ENCODE measurements at regions not wholly inside any gene's neighbourhood (a gene's known extent, or its start where the extent isn't known, plus 50 kb on each side); places are given as distances from the start of the nearest gene placed in this dataset.

- Histone ChIP-seq H3K36me3 (replicated peaks in 1 of 2) (no peaks in the 10 kb centered on the region), H3K27me3 (no peaks in the 10 kb centered on the region), H3K4me3 (no peak overlapping the region), H3K9me3 (replicated peaks in 1 of 3) (no peaks in the 10 kb centered on the region), H3K4me1 (replicated peaks in 1 of 2) (no peaks in the 10 kb centered on the region), H3K27ac (no peak overlapping the region)
- TF ChIP-seq CTCF (IDR thresholded peaks at IDR 0.05): no peak
- TF ChIP-seq POLR2A (IDR thresholded peaks at IDR 0.05): no peak
- no peak for DNase-seq
- intact Hi-C loops (cut with DNase I): no loop called here
- WGBS, 4 donors: 56 to 72% (median 64%) methylated on average over 3 of the region's 3 CpGs
These were observed 222.9 kb downstream of the MTERF1 start for GRCh38 chr7:91657483-91658071.

GRCh38 chr7:91659096-91659495 lies 221.4 kb downstream of the MTERF1 start:
- H3K27ac ChIP-seq: no peak overlapping the region
- no peaks in the 10 kb centered on the region for H3K4me1 ChIP-seq (replicated peaks in 1 of 2)
- TF ChIP-seq POLR2A (IDR thresholded peaks at IDR 0.05) (no peak), CTCF (IDR thresholded peaks at IDR 0.05) (no peak)
- 88 to 90% (median 89%) methylated on average over 5 of the region's 5 CpGs for WGBS, 4 donors
- no peak for DNase-seq
- intact Hi-C loops (cut with DNase I): no loop called here
- no peaks in the 10 kb centered on the region for H3K27me3 ChIP-seq
- no peak overlapping the region for H3K4me3 ChIP-seq
- no peaks in the 10 kb centered on the region for H3K36me3 ChIP-seq (replicated peaks in 1 of 2)
- no peaks in the 10 kb centered on the region for H3K9me3 ChIP-seq (replicated peaks in 1 of 3)

- DNase-seq: no peak
- Histone ChIP-seq H3K4me1 (replicated peaks in 1 of 2) (no peaks in the 10 kb centered on the region), H3K4me3 (no peak overlapping the region), H3K27ac (no peak overlapping the region), H3K27me3 (no peaks in the 10 kb centered on the region), H3K9me3 (replicated peaks in 1 of 3) (no peaks in the 10 kb centered on the region), H3K36me3 (replicated peaks in 1 of 2) (no peaks in the 10 kb centered on the region)
- TF ChIP-seq CTCF (IDR thresholded peaks at IDR 0.05) (no peak), POLR2A (IDR thresholded peaks at IDR 0.05) (no peak)
- intact Hi-C loops (cut with DNase I): no loop called here
These were observed 219.7 kb downstream of the MTERF1 start for GRCh38 chr7:91660734-91661356.

GRCh38 chr7:91661727-91662126 lies 218.8 kb downstream of the MTERF1 start:
- no peak for DNase-seq
- Histone ChIP-seq H3K27me3 (no peaks in the 10 kb centered on the region), H3K9me3 (replicated peaks in 1 of 3) (no peaks in the 10 kb centered on the region), H3K4me1 (replicated peaks in 1 of 2) (no peaks in the 10 kb centered on the region), H3K36me3 (replicated peaks in 1 of 2) (no peaks in the 10 kb centered on the region), H3K4me3 (no peak overlapping the region), H3K27ac (no peak overlapping the region)
- TF ChIP-seq POLR2A (IDR thresholded peaks at IDR 0.05) (no peak), CTCF (IDR thresholded peaks at IDR 0.05) (no peak)
- intact Hi-C loops (cut with DNase I): no loop called here
- 91 to 96% (median 93%) methylated on average over 4 of the region's 4 CpGs for WGBS, 4 donors

All from adrenal gland (tissue), 9 donors.